HCT116 (cell line): ENCODE measurements at regions not wholly inside any gene's neighbourhood (a gene's known extent, or its start where the extent isn't known, plus 50 kb on each side); places are given as distances from the start of the nearest gene placed in this dataset.

ENCODE experiments used
- ATAC-seq: fragments of 200-7000 bp; cut with Tn5 transposase; 2 replicates; pipeline ENCODE4 v1.9.1; 2020; ENCODE audit warnings: mild to moderate bottlenecking, moderate library complexity
- BruUV-seq: library from RNA; stranded (reverse); fragments of 400-500 nt; replicated peaks from 2 replicates; lab custom pipeline; 2021; lab: Mats Ljungman, UMichigan
- CTCF ChIA-PET: fragments of 300-600 bp; sonication (Branson Sonifier 250); formaldehyde crosslinking; loops from one replicate; lab custom pipeline; 2021; ENCODE audit warnings: antibody characterized with exemption; lab: Charles Lee
- POLR2A ChIA-PET: fragments of 300-600, 350-600 bp; sonication (Branson Sonifier 250); formaldehyde crosslinking; loops from one replicate; lab custom pipeline; 2021; ENCODE audit warnings: antibody characterized with exemption; lab: Charles Lee
- RAD21 ChIA-PET, 2 experiments: fragments of 300-600 bp; sonication (Branson Sonifier 250); formaldehyde crosslinking; loops; one replicate each; lab custom pipeline; 2023; ENCODE audit warnings: low total read pairs in 2 of 2; ENCODE audit not compliant: uncharacterized antibody in 2 of 2, unreplicated experiment in 2 of 2, low non-redundant PET in 1 of 2; lab: Charles Lee
- DNase-seq: peaks from one replicate; pipeline ENCODE4 v3.0.0-alpha.2; 2010; ENCODE audit warnings: low read depth, low spot score
- H2AFZ ChIP-seq: fragments of 200-600 bp; shearing (Covaris generic), sonication (generic); 2 replicates; pipeline ENCODE4 v1.6.1; 2017; ENCODE audit warnings: low read depth, mixed run types, mixed read lengths, antibody characterized with exemption, low read length; ENCODE audit not compliant: poor library complexity, severe bottlenecking
- H3K27ac ChIP-seq: 2 replicates; pipeline ENCODE4 v1.5.1; 2012; ENCODE audit warnings: low read depth, low read length
- H3K27me3 ChIP-seq: fragments of 200-600 bp; sonication (generic); 2 replicates; pipeline ENCODE4 v1.6.1; 2016; ENCODE audit warnings: mixed run types, low read length, mixed read lengths; ENCODE audit not compliant: insufficient read depth
- H3K36me3 ChIP-seq, 2 experiments: fragments of 200-500 bp in 1 of 2; fragments of 200-600 bp in 1 of 2; sonication (Bioruptor generic) in 1 of 2; sonication (generic) in 1 of 2; 2 replicates each; pipeline versions ENCODE4 v1.5.1 to v1.6.1; 2014 to 2016; ENCODE audit warnings: low read length in 2 of 2, inconsistent platforms in 1 of 2, mixed read lengths in 1 of 2, mixed run types in 1 of 2; ENCODE audit not compliant: insufficient read depth in 2 of 2, control insufficient read depth in 1 of 2
- H3K4me1 ChIP-seq, 2 experiments: fragments of 200-600 bp in 1 of 2; sonication (generic) in 1 of 2; 2 replicates each; pipeline versions ENCODE4 v1.5.1 to v1.6.1; 2012 to 2017; ENCODE audit warnings: low read length in 2 of 2, inconsistent platforms in 1 of 2, mild to moderate bottlenecking in 1 of 2, mixed read lengths in 1 of 2, mixed run types in 1 of 2, moderate library complexity in 1 of 2; ENCODE audit not compliant: insufficient read depth in 2 of 2, control insufficient read depth in 1 of 2
- H3K4me2 ChIP-seq: fragments of 200-600 bp; sonication (generic); 2 replicates; pipeline ENCODE4 v1.6.1; 2017; ENCODE audit warnings: mixed run types, low read length, mixed read lengths
- H3K4me3 ChIP-seq, 2 experiments: fragments of 200-600 bp in 1 of 2; sonication (generic) in 1 of 2; replicated peaks in 1 of 2; 2 replicates each; pipeline ENCODE4 v1.5.1; 2011 to 2016; ENCODE audit warnings: low read length in 2 of 2, control low read depth in 1 of 2, low read depth in 1 of 2, mild to moderate bottlenecking in 1 of 2, mixed read lengths in 1 of 2, mixed run types in 1 of 2
- H3K79me2 ChIP-seq: fragments of 200-600 bp; sonication (generic); 2 replicates; pipeline ENCODE4 v1.6.1; 2017; ENCODE audit warnings: mild to moderate bottlenecking, mixed run types, low read length, moderate library complexity, mixed read lengths; ENCODE audit not compliant: insufficient read depth
- H3K9ac ChIP-seq: fragments of 200-600 bp; sonication (generic); 2 replicates; pipeline ENCODE4 v1.6.1; 2016; ENCODE audit warnings: low read length, mixed read lengths
- H3K9me2 ChIP-seq: fragments of 200-600 bp; sonication (generic), shearing (Covaris generic); 2 replicates; pipeline ENCODE4 v1.6.1; 2017; ENCODE audit warnings: mixed run types, mild to moderate bottlenecking, moderate library complexity; ENCODE audit not compliant: insufficient read depth
- H3K9me3 ChIP-seq, 2 experiments: fragments of 200-500 bp in 1 of 2; fragments of 200-600 bp in 1 of 2; sonication (Bioruptor generic) in 1 of 2; sonication (generic) in 1 of 2; 2 replicates each; pipeline ENCODE4 v1.6.1; 2014 to 2017; ENCODE audit warnings: low read length in 2 of 2, mixed read lengths in 2 of 2, inconsistent platforms in 1 of 2, low read depth in 1 of 2, mild to moderate bottlenecking in 1 of 2, mixed run types in 1 of 2, moderate library complexity in 1 of 2; ENCODE audit not compliant: control insufficient read depth in 1 of 2, insufficient read depth in 1 of 2
- H4K20me1 ChIP-seq: fragments of 200-600 bp; sonication (generic), shearing (Covaris generic); 2 replicates; pipeline ENCODE4 v1.6.1; 2017; ENCODE audit warnings: mixed run types, mild to moderate bottlenecking, moderate library complexity; ENCODE audit not compliant: insufficient read depth
- CBX3 ChIP-seq: IDR thresholded peaks from 2 replicates; pipeline ENCODE4 v1.6.1; 2012; ENCODE audit warnings: low read depth
- CEBPB ChIP-seq: IDR thresholded peaks from 2 replicates; pipeline ENCODE4 v1.6.1; 2012; ENCODE audit warnings: low read depth
- EGR1 ChIP-seq: IDR thresholded peaks from 2 replicates; pipeline ENCODE4 v1.6.1; 2012; ENCODE audit warnings: low read depth
- EZH2 ChIP-seq: fragments of 200-600 bp; sonication (generic); IDR thresholded peaks from 2 replicates; pipeline ENCODE4 v1.6.1; 2017; ENCODE audit warnings: antibody characterized with exemption, mixed run types
- FOSL1 ChIP-seq: IDR thresholded peaks from 2 replicates; pipeline ENCODE4 v1.6.1; 2012; ENCODE audit warnings: low read depth
- JUND ChIP-seq: IDR thresholded peaks from 2 replicates; pipeline ENCODE4 v1.6.1; 2012
- POLR2A ChIP-seq: IDR thresholded peaks from 2 replicates; pipeline ENCODE4 v1.7.0; 2011; ENCODE audit warnings: borderline replicate concordance; ENCODE audit not compliant: insufficient read depth, insufficient read length; ENCODE audit errors: extremely low read depth
- POLR2AphosphoS5 ChIP-seq: IDR thresholded peaks from 2 replicates; pipeline ENCODE4 v1.6.1; 2011; ENCODE audit warnings: mild to moderate bottlenecking, low read depth, low read length, moderate library complexity
- RAD21 ChIP-seq: IDR thresholded peaks from 2 replicates; pipeline ENCODE4 v1.6.1; 2012; ENCODE audit warnings: low read depth, mild to moderate bottlenecking
- SIN3A ChIP-seq: IDR thresholded peaks from 2 replicates; pipeline ENCODE4 v1.6.1; 2012; ENCODE audit warnings: low read depth
- SP1 ChIP-seq: IDR thresholded peaks from 2 replicates; pipeline ENCODE4 v1.6.1; 2012; ENCODE audit warnings: low read depth
- SRF ChIP-seq: IDR thresholded peaks from 2 replicates; pipeline ENCODE4 v1.6.1; 2012; ENCODE audit warnings: low read depth
- TCF7L2 ChIP-seq: IDR thresholded peaks from 2 replicates; pipeline ENCODE4 v1.7.0; 2011; ENCODE audit warnings: borderline replicate concordance, inconsistent platforms; ENCODE audit not compliant: insufficient read depth, insufficient read length; ENCODE audit errors: extremely low read depth
- ZFX ChIP-seq: fragments of 450-650 bp; IDR thresholded peaks from 2 replicates; pipeline ENCODE4 v1.6.1; 2017
- ZNF274 ChIP-seq: fragments of 200-500 bp; sonication (Bioruptor generic); IDR thresholded peaks from 2 replicates; pipeline ENCODE4 v1.6.1; 2014; ENCODE audit warnings: mild to moderate bottlenecking, low read depth, low read length, inconsistent platforms
- intact Hi-C: fragments of 100-400 bp; cut with micrococcal nuclease; formaldehyde crosslinking; loops from 2 replicates; pipeline ENCODE4 v1.10.0; 2022
- TF ChIP-seq, protein P1 (sequence below), 3 experiments: fragments of 200-600 bp in 1 of 3; sonication (generic) in 1 of 3; IDR thresholded peaks in 2 of 3; conservative IDR thresholded peaks in 1 of 3; 2 replicates each; pipeline ENCODE4 v1.5.1; 2012 to 2017; ENCODE audit warnings: low read depth in 2 of 3, low read length in 2 of 3, antibody characterized with exemption in 1 of 3, borderline replicate concordance in 1 of 3, control low read depth in 1 of 3, mild to moderate bottlenecking in 1 of 3, mixed read lengths in 1 of 3, mixed run types in 1 of 3, moderate library complexity in 1 of 3; ENCODE audit not compliant: insufficient read depth in 1 of 3
- TF ChIP-seq, protein P2 (sequence below): IDR thresholded peaks from 2 replicates; pipeline ENCODE4 v1.6.1; 2012
- TF ChIP-seq, protein P3 (sequence below): IDR thresholded peaks from 2 replicates; pipeline ENCODE4 v1.6.1; 2011; ENCODE audit warnings: mild to moderate bottlenecking, low read length, moderate library complexity; ENCODE audit not compliant: insufficient replicate concordance; ENCODE audit errors: extremely low read depth
- TF ChIP-seq, protein P4 (sequence below): IDR thresholded peaks from 2 replicates; pipeline ENCODE4 v1.6.1; 2012

DNA sequence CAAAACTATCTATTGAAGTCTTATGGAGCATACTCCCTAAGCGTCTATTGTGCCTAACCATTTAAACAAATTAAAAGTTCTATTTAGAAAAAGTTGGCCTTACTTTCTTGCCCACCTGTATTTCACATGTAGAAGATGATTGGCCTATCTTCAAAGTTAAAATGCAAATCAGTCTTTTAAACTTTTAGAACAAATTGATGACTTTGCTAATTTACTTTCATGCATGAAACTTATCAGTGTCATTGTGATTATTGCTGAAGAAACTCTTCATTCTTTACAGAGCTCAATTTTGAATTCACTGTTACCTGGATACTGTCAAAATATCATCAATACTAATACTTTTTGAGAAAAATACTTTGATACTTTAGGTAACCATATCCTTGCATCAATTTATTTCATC, 216.1 kb downstream of the COX7C start:
- intact Hi-C loops = no loop called here
- ChIA-PET RAD21 (no interaction called here), POLR2A (no interaction called here), CTCF (no interaction called here)
- Histone ChIP-seq H3K9ac (no peak overlapping the region), H3K9me2 (no peaks in the 10 kb centered on the region), H3K27ac (no peak overlapping the region), H3K79me2 (no peaks in the 10 kb centered on the region), H2AFZ (no peak overlapping the region), H3K4me2 (no peak overlapping the region), H3K9me3 (no peaks in the 10 kb centered on the region), H4K20me1 (no peaks in the 10 kb centered on the region), H3K36me3 (no peaks in the 10 kb centered on the region), H3K4me3 (no peak overlapping the region), H3K27me3 (no peaks in the 10 kb centered on the region), H3K4me1 (no peaks in the 10 kb centered on the region)
- DNase-seq = no peak
- no TSS peak for BruUV-seq
- no peak for TF ChIP-seq POLR2AphosphoS5
- no peak for TF ChIP-seq EZH2
- TF ChIP-seq RAD21 = no peak
- no peak for TF ChIP-seq TCF7L2
- TF ChIP-seq JUND = no peak
- TF ChIP-seq FOSL1 = no peak
- no peak for TF ChIP-seq SP1
- no peak for TF ChIP-seq EGR1
- TF ChIP-seq ZNF274 = no peak
- no peak for TF ChIP-seq CEBPB
- TF ChIP-seq ZFX = no peak
- TF ChIP-seq, protein P1, sequence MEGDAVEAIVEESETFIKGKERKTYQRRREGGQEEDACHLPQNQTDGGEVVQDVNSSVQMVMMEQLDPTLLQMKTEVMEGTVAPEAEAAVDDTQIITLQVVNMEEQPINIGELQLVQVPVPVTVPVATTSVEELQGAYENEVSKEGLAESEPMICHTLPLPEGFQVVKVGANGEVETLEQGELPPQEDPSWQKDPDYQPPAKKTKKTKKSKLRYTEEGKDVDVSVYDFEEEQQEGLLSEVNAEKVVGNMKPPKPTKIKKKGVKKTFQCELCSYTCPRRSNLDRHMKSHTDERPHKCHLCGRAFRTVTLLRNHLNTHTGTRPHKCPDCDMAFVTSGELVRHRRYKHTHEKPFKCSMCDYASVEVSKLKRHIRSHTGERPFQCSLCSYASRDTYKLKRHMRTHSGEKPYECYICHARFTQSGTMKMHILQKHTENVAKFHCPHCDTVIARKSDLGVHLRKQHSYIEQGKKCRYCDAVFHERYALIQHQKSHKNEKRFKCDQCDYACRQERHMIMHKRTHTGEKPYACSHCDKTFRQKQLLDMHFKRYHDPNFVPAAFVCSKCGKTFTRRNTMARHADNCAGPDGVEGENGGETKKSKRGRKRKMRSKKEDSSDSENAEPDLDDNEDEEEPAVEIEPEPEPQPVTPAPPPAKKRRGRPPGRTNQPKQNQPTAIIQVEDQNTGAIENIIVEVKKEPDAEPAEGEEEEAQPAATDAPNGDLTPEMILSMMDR (IDR thresholded peaks at IDR 0.05 in 2 of 3, conservative IDR thresholded peaks at IDR 0.05 in 1 of 3; ENCODE audit: borderline replicate concordance in 1 of 3, insufficient read depth in 1 of 3, low read depth in 2 of 3, low read length in 2 of 3) = no peak
- TF ChIP-seq, protein P2, sequence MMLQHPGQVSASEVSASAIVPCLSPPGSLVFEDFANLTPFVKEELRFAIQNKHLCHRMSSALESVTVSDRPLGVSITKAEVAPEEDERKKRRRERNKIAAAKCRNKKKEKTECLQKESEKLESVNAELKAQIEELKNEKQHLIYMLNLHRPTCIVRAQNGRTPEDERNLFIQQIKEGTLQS = no peak
- TF ChIP-seq SRF = no peak
- no peak for TF ChIP-seq POLR2A
- TF ChIP-seq, protein P3, sequence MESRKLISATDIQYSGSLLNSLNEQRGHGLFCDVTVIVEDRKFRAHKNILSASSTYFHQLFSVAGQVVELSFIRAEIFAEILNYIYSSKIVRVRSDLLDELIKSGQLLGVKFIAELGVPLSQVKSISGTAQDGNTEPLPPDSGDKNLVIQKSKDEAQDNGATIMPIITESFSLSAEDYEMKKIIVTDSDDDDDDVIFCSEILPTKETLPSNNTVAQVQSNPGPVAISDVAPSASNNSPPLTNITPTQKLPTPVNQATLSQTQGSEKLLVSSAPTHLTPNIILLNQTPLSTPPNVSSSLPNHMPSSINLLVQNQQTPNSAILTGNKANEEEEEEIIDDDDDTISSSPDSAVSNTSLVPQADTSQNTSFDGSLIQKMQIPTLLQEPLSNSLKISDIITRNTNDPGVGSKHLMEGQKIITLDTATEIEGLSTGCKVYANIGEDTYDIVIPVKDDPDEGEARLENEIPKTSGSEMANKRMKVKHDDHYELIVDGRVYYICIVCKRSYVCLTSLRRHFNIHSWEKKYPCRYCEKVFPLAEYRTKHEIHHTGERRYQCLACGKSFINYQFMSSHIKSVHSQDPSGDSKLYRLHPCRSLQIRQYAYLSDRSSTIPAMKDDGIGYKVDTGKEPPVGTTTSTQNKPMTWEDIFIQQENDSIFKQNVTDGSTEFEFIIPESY = no peak
- TF ChIP-seq, protein P4, sequence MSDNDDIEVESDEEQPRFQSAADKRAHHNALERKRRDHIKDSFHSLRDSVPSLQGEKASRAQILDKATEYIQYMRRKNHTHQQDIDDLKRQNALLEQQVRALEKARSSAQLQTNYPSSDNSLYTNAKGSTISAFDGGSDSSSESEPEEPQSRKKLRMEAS = no peak
- no peak for TF ChIP-seq CBX3
- TF ChIP-seq SIN3A = no peak
- ATAC-seq = no peak
